RWPE1 (cell line): ENCODE measurements at regions not wholly inside any gene's neighbourhood (a gene's known extent, or its start where the extent isn't known, plus 50 kb on each side); places are given as distances from the start of the nearest gene placed in this dataset.

Source experiments
- CTCF ChIA-PET: fragments of 350-600 bp; sonication (Branson Sonifier 250); formaldehyde crosslinking; extraction: SDS; loops from one replicate; lab custom pipeline; 2021; lab: Yijun Ruan, JAX
- POLR2A ChIA-PET: fragments of 400-600 bp; formaldehyde crosslinking; extraction: SDS; loops from one replicate; lab custom pipeline; 2020; ENCODE audit warnings: antibody characterized with exemption; ENCODE audit not compliant: low non-redundant PET; lab: Yijun Ruan, JAX
- DNase-seq: peaks from one replicate; pipeline ENCODE4 v3.0.0; 2012; ENCODE audit warnings: low spot score
- H3K27ac ChIP-seq: fragments of 450-650 bp; 2 replicates; pipeline ENCODE4 v1.5.1; 2017
- CTCF ChIP-seq: fragments of 450-650 bp; conservative IDR thresholded peaks from 2 replicates; pipeline ENCODE4 v1.5.1; 2017; ENCODE audit warnings: low read depth, mild to moderate bottlenecking

DNA sequence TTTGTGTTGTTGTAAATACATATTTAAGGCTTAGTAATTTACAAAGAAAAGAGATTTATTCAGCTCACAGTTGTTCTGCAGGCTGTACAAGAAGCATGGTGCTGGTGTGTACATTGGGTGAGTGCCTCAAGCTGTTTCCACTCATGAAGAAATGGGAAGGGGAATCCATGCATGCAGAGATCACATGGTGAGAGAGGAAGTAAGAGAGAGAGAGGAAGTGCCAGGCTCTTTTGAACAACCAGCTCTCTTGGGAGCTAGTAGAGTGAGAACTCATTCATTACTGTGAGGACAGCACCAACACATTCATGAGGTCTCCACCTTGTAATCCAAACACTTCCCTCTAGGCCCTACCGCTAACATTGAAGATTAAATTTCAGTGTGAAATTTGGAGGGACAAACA is 909.2 kb downstream of the NSUN3 start:
- POLR2A ChIA-PET: no interaction called here
- CTCF ChIA-PET: interaction anchor here (0.6 kb wide), 1 partner anchor 288 kb away, joined by 3 read pairs; no protein-coding TSS in a partner anchor
- no peak overlapping the region for H3K27ac ChIP-seq
- TF ChIP-seq CTCF: no peak
- DNase-seq: no peak

- ChIA-PET CTCF (no interaction called here), POLR2A (no interaction called here)
- no peak for DNase-seq
- TF ChIP-seq CTCF: no peak
- H3K27ac ChIP-seq: no peak overlapping the region
Observed at GRCh38 chr3:94978084-94978483, 915.2 kb downstream of the NSUN3 start.

DNA sequence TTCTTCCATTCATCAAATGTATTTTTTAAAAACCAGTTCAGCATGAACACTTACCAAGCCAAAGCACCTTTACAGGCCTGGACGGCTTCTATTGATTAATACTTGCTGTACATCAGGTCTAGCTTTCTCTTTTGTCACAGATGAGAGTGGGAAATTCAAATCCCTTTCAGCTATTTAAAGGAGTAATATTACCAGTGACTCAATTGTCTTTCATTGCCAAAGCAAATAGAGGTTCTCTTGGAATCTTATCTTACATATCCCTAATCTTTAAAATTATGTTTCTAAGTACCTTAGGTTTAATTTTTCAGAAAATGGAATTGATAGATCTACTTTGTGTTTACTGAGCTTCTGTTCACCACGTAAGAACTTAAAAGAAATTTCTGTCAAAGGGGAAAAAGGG is 922.9 kb downstream of the NSUN3 start:
- DNase-seq: no peak
- POLR2A ChIA-PET: no interaction called here
- CTCF ChIA-PET: interaction anchor here (0.6 kb wide), 1 partner anchor 21 kb away, joined by 3 read pairs; no protein-coding TSS in a partner anchor

GRCh38 chr3:94990952-94991705 is 928.3 kb downstream of the NSUN3 start:
- ChIA-PET POLR2A (no interaction called here), CTCF (interaction anchor here (0.7 kb wide), 1 partner anchor 873 kb away, joined by 3 read pairs; no protein-coding TSS in a partner anchor)
- TF ChIP-seq CTCF: no peak
- no peak overlapping the region for H3K27ac ChIP-seq
- no peak for DNase-seq

More for the DNA sequence above, 922.9 kb downstream of the NSUN3 start:
- H3K27ac ChIP-seq: no peak overlapping the region
- no peak for TF ChIP-seq CTCF

DNA sequence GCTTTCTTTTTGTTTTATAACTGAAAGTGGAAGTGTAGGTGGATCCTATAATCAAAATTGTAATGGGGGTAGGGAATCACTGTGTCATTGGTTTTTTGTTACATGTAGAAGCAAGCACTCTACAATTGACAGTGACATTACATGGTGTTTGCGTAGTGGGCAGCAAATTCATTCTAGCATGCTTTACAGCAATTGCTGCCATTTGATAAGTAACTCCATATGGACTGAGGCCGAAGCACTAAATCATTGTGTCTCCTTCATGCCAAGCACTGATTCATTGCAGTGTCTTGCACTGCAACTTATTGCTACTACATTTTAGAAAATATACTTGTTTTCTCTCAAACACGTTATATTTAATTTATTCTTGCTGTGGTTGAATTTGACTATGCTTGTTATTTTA is 933.9 kb downstream of the NSUN3 start:
- POLR2A ChIA-PET: no interaction called here
- no peak for TF ChIP-seq CTCF
- DNase-seq: no peak
- CTCF ChIA-PET: no interaction called here
- no peak overlapping the region for H3K27ac ChIP-seq

GRCh38 chr3:95002438-95003046 is 939.7 kb downstream of the NSUN3 start:
- H3K27ac ChIP-seq: no peak overlapping the region
- ChIA-PET POLR2A (no interaction called here), CTCF (interaction anchor here (0.7 kb wide), 1 partner anchor 36 kb away, joined by 3 read pairs; no protein-coding TSS in a partner anchor)
- no peak for TF ChIP-seq CTCF
- no peak for DNase-seq
